NCI-H82 treated with DMSO at 0.1 percent for 48 hours (cell line): ENCODE measurements at regions not wholly inside any gene's neighbourhood (a gene's known extent, or its start where the extent isn't known, plus 50 kb on each side); places are given as distances from the start of the nearest gene placed in this dataset.
"Not testable (repeated sequence)": the region's sequence is repeated elsewhere in the genome, so short reads cannot be mapped to it uniquely, and the experiment has no call there.

Experiments used
- DNase-seq: peaks from one replicate; lab custom pipeline; 2025; ENCODE audit not compliant: unreplicated experiment; lab: John Stamatoyannopoulos, UW

GRCh38 chr5:72693546-72694205 is 122.8 kb upstream of the TNPO1 start:
- no peak for DNase-seq

GRCh38 chr5:72692651-72693442 is 123.6 kb upstream of the TNPO1 start:
- DNase-seq: peak; percentile 23

GRCh38 chr5:72692231-72692637 is 124.2 kb upstream of the TNPO1 start:
- no peak for DNase-seq

- no peak for DNase-seq
These were observed 124.7 kb upstream of the TNPO1 start for GRCh38 chr5:72691751-72692150.

- DNase-seq: no peak
These were observed 127.5 kb upstream of the TNPO1 start for GRCh38 chr5:72688916-72689315.

GRCh38 chr5:72687288-72687687 is 129.2 kb upstream of the TNPO1 start:
- no peak for DNase-seq

GRCh38 chr5:72682561-72682960 is 133.9 kb upstream of the TNPO1 start:
- DNase-seq: no peak

GRCh38 chr5:72681781-72682180 is 134.7 kb upstream of the TNPO1 start:
- DNase-seq: no peak

GRCh38 chr5:72677447-72677846 is 139.0 kb upstream of the TNPO1 start:
- DNase-seq: no peak

GRCh38 chr5:72676831-72677230 is 139.6 kb upstream of the TNPO1 start:
- not testable (repeated sequence) for DNase-seq

GRCh38 chr5:72673623-72674022 is 142.8 kb upstream of the TNPO1 start:
- DNase-seq: no peak

GRCh38 chr5:72673180-72673579 is 143.3 kb upstream of the TNPO1 start:
- DNase-seq: no peak

- DNase-seq: no peak
These were observed 148.8 kb upstream of the TNPO1 start for GRCh38 chr5:72667708-72668107.

- no peak for DNase-seq
These were observed 153.5 kb upstream of the TNPO1 start for GRCh38 chr5:72662936-72663335.

GRCh38 chr5:72662305-72662704 is 154.2 kb upstream of the TNPO1 start:
- no peak for DNase-seq

GRCh38 chr5:72661405-72661804 is 154.2 kb upstream of the ZNF366 start:
- no peak for DNase-seq

- no peak for DNase-seq
These were observed 152.5 kb upstream of the ZNF366 start for GRCh38 chr5:72659726-72660125.

- DNase-seq: no peak
These were observed 151.7 kb upstream of the ZNF366 start for GRCh38 chr5:72658761-72659540.

- no peak for DNase-seq
These were observed 151.0 kb upstream of the ZNF366 start for GRCh38 chr5:72658161-72658560.

- no peak for DNase-seq
These were observed 149.7 kb upstream of the ZNF366 start for GRCh38 chr5:72656756-72657513.

- DNase-seq: no peak
These were observed 149.1 kb upstream of the ZNF366 start for GRCh38 chr5:72656331-72656730.
